Fibroblast of skin of scalp (primary cell): ENCODE measurements at regions not wholly inside any gene's neighbourhood (a gene's known extent, or its start where the extent isn't known, plus 50 kb on each side); places are given as distances from the start of the nearest gene placed in this dataset.

Experiments
- DNase-seq: peaks from one replicate; pipeline ENCODE4 v3.0.0-alpha.2; 2013

- no peak for DNase-seq
These were observed 50.5 kb upstream of the PRDM1 start for GRCh38 chr6:106035655-106036054.

- DNase-seq, result no peak
These were observed 52.3 kb upstream of the PRDM1 start for GRCh38 chr6:106033806-106034205.

- no peak for DNase-seq
These were observed 58.4 kb upstream of the PRDM1 start for GRCh38 chr6:106027758-106028157.

- peak; percentile 63 for DNase-seq
These were observed 59.1 kb upstream of the PRDM1 start for GRCh38 chr6:106026748-106027715.

- DNase-seq, result peak; percentile 14
These were observed 60.5 kb upstream of the PRDM1 start for GRCh38 chr6:106025655-106026054.

GRCh38 chr6:106022801-106023200 lies 63.3 kb upstream of the PRDM1 start:
- DNase-seq, result no peak

- DNase-seq, result no peak
These were observed 68.7 kb upstream of the PRDM1 start for GRCh38 chr6:106017454-106017853.

GRCh38 chr6:106014955-106015354 lies 71.2 kb upstream of the PRDM1 start:
- DNase-seq, result no peak

GRCh38 chr6:106011476-106011875 lies 74.7 kb upstream of the PRDM1 start:
- no peak for DNase-seq

- DNase-seq, result no peak
These were observed 80.2 kb upstream of the PRDM1 start for GRCh38 chr6:106005954-106006353.

- no peak for DNase-seq
These were observed 81.1 kb upstream of the PRDM1 start for GRCh38 chr6:106005013-106005412.

- no peak for DNase-seq
These were observed 82.7 kb upstream of the PRDM1 start for GRCh38 chr6:106003268-106003987.

- no peak for DNase-seq
These were observed 84.1 kb upstream of the PRDM1 start for GRCh38 chr6:106002005-106002404.

- no peak for DNase-seq
These were observed 85.2 kb upstream of the PRDM1 start for GRCh38 chr6:106000935-106001334.

- no peak for DNase-seq
These were observed 88.7 kb upstream of the PRDM1 start for GRCh38 chr6:105997482-105997881.

GRCh38 chr6:105995391-105995865 lies 90.7 kb upstream of the PRDM1 start:
- no peak for DNase-seq

GRCh38 chr6:105994591-105995390 lies 91.3 kb upstream of the PRDM1 start:
- peak; percentile 74 for DNase-seq

- DNase-seq, result peak; percentile 52
These were observed 92.0 kb upstream of the PRDM1 start for GRCh38 chr6:105994118-105994590.

- no peak for DNase-seq
These were observed 92.6 kb upstream of the PRDM1 start for GRCh38 chr6:105993341-105994117.

GRCh38 chr6:105992315-105992961 lies 93.7 kb upstream of the PRDM1 start:
- DNase-seq, result peak; percentile 78
